ENCODE measurements at regions not wholly inside any gene's neighbourhood (a gene's known extent, or its start where the extent isn't known, plus 50 kb on each side); places are given as distances from the start of the nearest gene placed in this dataset.

DNA sequence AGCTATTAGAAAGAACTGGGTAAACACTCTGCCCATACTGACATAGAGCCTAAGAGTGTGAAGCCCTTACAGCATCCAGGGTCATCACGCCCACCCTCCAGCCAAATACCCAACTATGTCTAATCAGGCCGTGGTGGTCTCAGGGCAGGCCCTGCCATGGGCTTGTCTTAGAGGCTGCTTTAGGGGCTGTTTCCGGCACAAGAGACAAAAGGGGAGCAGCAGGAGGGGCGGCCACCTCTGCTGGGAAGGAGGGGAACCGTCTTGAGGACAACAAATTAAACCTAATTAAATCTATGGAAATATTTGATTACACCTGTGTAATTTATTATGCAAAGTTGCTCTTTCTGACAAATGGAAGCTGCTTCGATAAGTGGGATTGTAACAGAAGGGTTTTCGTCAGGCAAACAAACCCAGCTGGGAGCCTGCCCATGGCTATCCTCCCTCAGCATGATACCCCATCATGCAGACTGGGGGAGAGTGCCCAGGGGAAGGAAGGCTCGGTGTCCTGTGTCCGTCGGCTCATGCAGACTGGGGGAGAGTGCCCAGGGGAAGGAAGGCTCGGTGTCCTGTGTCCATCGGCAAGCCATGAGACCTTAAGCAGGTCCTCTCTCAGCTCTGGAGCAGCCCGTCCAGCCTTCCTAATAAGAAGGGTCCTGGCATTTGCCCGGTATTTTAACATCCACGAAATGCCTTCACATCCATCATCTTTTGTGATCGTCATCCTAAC lies 163.6 kb upstream of the B3GAT1 start:
- intact Hi-C loops (cut with micrococcal nuclease) (no loop called here), in situ Hi-C loops (cut with MboI) (no loop called here)
- H3K27ac ChIP-seq (ENCODE audit: extremely low read depth, low read depth, low read length) = no peak overlapping the region
- no peaks in the 10 kb centered on the region for H3K36me3 ChIP-seq (ENCODE audit: control insufficient read depth, insufficient read depth, low read length)
- CTCF ChIA-PET (ENCODE audit: low intra/inter-chr PET ratio) = no interaction called here
- DNase-seq (ENCODE audit: extremely low read depth in 1 of 4, low spot score in 3 of 4) (no peak), FAIRE-seq (no peak), ATAC-seq (no peak)
- H3K9ac ChIP-seq (ENCODE audit: insufficient read depth in 1 of 2, low read depth in 2 of 2, low read length in 2 of 2) = no peak overlapping the region
- no peaks in the 10 kb centered on the region for H3K9me1 ChIP-seq (ENCODE audit: control insufficient read depth, insufficient read depth, low read length)
- POLR2A ChIA-PET = no interaction called here
- H3K9me3 ChIP-seq (replicated peaks; ENCODE audit: control insufficient read depth, insufficient read depth, low read depth, low read length) = no peaks in the 10 kb centered on the region
- BruUV-seq (replicated peaks) = no TSS peak
- no peaks in the 10 kb centered on the region for H3K79me2 ChIP-seq (ENCODE audit: control insufficient read depth, insufficient read depth, low read length)
- no peak overlapping the region for H3K4me3 ChIP-seq
- no peaks in the 10 kb centered on the region for H4K20me1 ChIP-seq (replicated peaks; ENCODE audit: control insufficient read depth, insufficient read depth, low read length)
- no peak for TF ChIP-seq ZNF830 (CRISPR knock-in tag; IDR thresholded peaks at IDR 0.05)
- no peak for TF ChIP-seq CHD1 (IDR thresholded peaks at IDR 0.05; ENCODE audit: low read length)
- no peak for TF ChIP-seq MAFK (IDR thresholded peaks at IDR 0.05; ENCODE audit: low read length)
- TF ChIP-seq, protein P1, sequence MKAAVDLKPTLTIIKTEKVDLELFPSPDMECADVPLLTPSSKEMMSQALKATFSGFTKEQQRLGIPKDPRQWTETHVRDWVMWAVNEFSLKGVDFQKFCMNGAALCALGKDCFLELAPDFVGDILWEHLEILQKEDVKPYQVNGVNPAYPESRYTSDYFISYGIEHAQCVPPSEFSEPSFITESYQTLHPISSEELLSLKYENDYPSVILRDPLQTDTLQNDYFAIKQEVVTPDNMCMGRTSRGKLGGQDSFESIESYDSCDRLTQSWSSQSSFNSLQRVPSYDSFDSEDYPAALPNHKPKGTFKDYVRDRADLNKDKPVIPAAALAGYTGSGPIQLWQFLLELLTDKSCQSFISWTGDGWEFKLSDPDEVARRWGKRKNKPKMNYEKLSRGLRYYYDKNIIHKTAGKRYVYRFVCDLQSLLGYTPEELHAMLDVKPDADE (conservative IDR thresholded peaks at IDR 0.05; ENCODE audit: control insufficient read depth, low read depth, low read length) = no peak
- TF ChIP-seq, protein P2, sequence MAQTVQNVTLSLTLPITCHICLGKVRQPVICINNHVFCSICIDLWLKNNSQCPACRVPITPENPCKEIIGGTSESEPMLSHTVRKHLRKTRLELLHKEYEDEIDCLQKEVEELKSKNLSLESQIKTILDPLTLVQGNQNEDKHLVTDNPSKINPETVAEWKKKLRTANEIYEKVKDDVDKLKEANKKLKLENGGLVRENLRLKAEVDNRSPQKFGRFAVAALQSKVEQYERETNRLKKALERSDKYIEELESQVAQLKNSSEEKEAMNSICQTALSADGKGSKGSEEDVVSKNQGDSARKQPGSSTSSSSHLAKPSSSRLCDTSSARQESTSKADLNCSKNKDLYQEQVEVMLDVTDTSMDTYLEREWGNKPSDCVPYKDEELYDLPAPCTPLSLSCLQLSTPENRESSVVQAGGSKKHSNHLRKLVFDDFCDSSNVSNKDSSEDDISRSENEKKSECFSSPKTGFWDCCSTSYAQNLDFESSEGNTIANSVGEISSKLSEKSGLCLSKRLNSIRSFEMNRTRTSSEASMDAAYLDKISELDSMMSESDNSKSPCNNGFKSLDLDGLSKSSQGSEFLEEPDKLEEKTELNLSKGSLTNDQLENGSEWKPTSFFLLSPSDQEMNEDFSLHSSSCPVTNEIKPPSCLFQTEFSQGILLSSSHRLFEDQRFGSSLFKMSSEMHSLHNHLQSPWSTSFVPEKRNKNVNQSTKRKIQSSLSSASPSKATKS (CRISPR knock-in tag; IDR thresholded peaks at IDR 0.05) = no peak
- no peak for TF ChIP-seq TAF7 (tag; IDR thresholded peaks at IDR 0.05)
- TF ChIP-seq NR2C2 (CRISPR knock-in tag; IDR thresholded peaks at IDR 0.05) = no peak
- no peak for TF ChIP-seq NR2C2 (tag; IDR thresholded peaks at IDR 0.05)
- TF ChIP-seq, protein P3, sequence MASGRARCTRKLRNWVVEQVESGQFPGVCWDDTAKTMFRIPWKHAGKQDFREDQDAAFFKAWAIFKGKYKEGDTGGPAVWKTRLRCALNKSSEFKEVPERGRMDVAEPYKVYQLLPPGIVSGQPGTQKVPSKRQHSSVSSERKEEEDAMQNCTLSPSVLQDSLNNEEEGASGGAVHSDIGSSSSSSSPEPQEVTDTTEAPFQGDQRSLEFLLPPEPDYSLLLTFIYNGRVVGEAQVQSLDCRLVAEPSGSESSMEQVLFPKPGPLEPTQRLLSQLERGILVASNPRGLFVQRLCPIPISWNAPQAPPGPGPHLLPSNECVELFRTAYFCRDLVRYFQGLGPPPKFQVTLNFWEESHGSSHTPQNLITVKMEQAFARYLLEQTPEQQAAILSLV (tag; IDR thresholded peaks at IDR 0.05) = no peak
- no peak overlapping the region for H2AFZ ChIP-seq (ENCODE audit: low read depth, low read length)
- peaks cover 10 to 76% of the 10 kb centered on the region in 2 experiments; a peak in 3 of 5 replicates for H3K27me3 ChIP-seq (ENCODE audit: control insufficient read depth in 2 of 2, insufficient read depth in 2 of 2, low read length in 2 of 2)
- WGBS (ENCODE audit: insufficient coverage, low coverage, missing lambda C conversion rate) = under 1% methylated on average over 13 of the region's 16 CpGs
- no peaks in the 10 kb centered on the region for H3K4me1 ChIP-seq (replicated peaks in 1 of 2; ENCODE audit: control insufficient read depth in 2 of 2, insufficient read depth in 2 of 2, low read length in 2 of 2)
- no peak overlapping the region for H3K4me2 ChIP-seq (ENCODE audit: insufficient read depth, low read length)
